ENCODE measurements at regions not wholly inside any gene's neighbourhood (a gene's known extent, or its start where the extent isn't known, plus 50 kb on each side); places are given as distances from the start of the nearest gene placed in this dataset.

- TF ChIP-seq EZH2 (IDR thresholded peaks at IDR 0.05; ENCODE audit: borderline replicate concordance, insufficient read depth, low read depth, low read length, poor library complexity, severe bottlenecking): no peak
- no peak for TF ChIP-seq CTCF (IDR thresholded peaks at IDR 0.05)
Measured at GRCh38 chr9:126149661-126150060, 177.0 kb upstream of the MVB12B start.
